HepG2 (cell line): ENCODE measurements at regions not wholly inside any gene's neighbourhood (a gene's known extent, or its start where the extent isn't known, plus 50 kb on each side); places are given as distances from the start of the nearest gene placed in this dataset.
A peak's percentile ranks its signal among the peaks of the same experiment; 100 is the strongest.

Source experiments
- ATAC-seq: fragments of 200-7000 bp; cut with Tn5 transposase; 3 replicates; pipeline ENCODE4 v1.9.1; 2020; ENCODE audit warnings: mild to moderate bottlenecking, moderate library complexity
- BruUV-seq: library from RNA; stranded (reverse); fragments of 400-500 nt; replicated peaks from 2 replicates; lab custom pipeline; 2021; lab: Mats Ljungman, UMichigan
- CTCF ChIA-PET: fragments of 300-600 bp; formaldehyde crosslinking; extraction: SDS; loops from one replicate; lab custom pipeline; 2021; ENCODE audit warnings: low total read pairs, inconsistent platforms, low intra/inter-chr PET ratio; lab: Yijun Ruan, JAX
- POLR2A ChIA-PET: fragments of 350-600 bp; sonication (Branson Sonifier 250); formaldehyde crosslinking; loops from one replicate; lab custom pipeline; 2020; ENCODE audit warnings: antibody characterized with exemption, inconsistent platforms; lab: Yijun Ruan, JAX
- DNase-seq: peaks from one replicate; pipeline ENCODE4 v3.0.0-alpha.2; 2015; ENCODE audit warnings: low spot score
- FAIRE-seq: peaks from 3 replicates; lab custom pipeline; 2011; peaks lifted over from hg19 to GRCh38; lab: Jason Lieb, UNC
- H2AFZ ChIP-seq: one replicate; pipeline ENCODE4 v1.6.1; 2011; ENCODE audit warnings: low read length, inconsistent platforms
- H3K27ac ChIP-seq: fragments of 300-600 bp; 3 replicates; pipeline ENCODE4 v1.8.0; 2011; ENCODE audit warnings: mixed run types, mild to moderate bottlenecking, mixed read lengths, low read length, inconsistent platforms; ENCODE audit not compliant: insufficient read depth; ENCODE audit errors: extremely low read length
- H3K27me3 ChIP-seq, 2 experiments: fragments of 200-600 bp in 1 of 2; 2 replicates in 1 of 2; 3 replicates in 1 of 2; pipeline versions ENCODE4 v1.6.0 to v1.8.0; 2011; ENCODE audit warnings: low read length in 2 of 2, mild to moderate bottlenecking in 2 of 2, moderate library complexity in 2 of 2, inconsistent platforms in 1 of 2; ENCODE audit not compliant: insufficient read depth in 2 of 2, control insufficient read depth in 1 of 2
- H3K36me3 ChIP-seq, 2 experiments: fragments of 200-600 bp in 1 of 2; replicated peaks in 1 of 2; 2 replicates in 1 of 2; 3 replicates in 1 of 2; pipeline versions ENCODE4 v1.5.1 to v1.8.0; 2011; ENCODE audit warnings: low read length in 2 of 2, inconsistent platforms in 1 of 2; ENCODE audit not compliant: insufficient read depth in 2 of 2, control insufficient read depth in 1 of 2
- H3K4me1 ChIP-seq: 2 replicates; pipeline ENCODE4 v1.5.1; 2012; ENCODE audit warnings: low read length, inconsistent platforms; ENCODE audit not compliant: insufficient read depth
- H3K4me2 ChIP-seq: 2 replicates; pipeline ENCODE4 v1.6.0; 2011; ENCODE audit warnings: low read depth, low read length, inconsistent platforms
- H3K4me3 ChIP-seq, 3 experiments: fragments of 200-600 bp in 1 of 3; sonication (generic), shearing (Covaris generic) in 1 of 3; replicated peaks in 1 of 3; 2 replicates each; pipeline ENCODE4 v1.5.1; 2011 to 2016; ENCODE audit warnings: low read length in 3 of 3, inconsistent platforms in 2 of 3, low read depth in 2 of 3, mild to moderate bottlenecking in 2 of 3, control low read depth in 1 of 3, mixed read lengths in 1 of 3; ENCODE audit not compliant: insufficient read depth in 1 of 3
- H3K79me2 ChIP-seq: one replicate; pipeline ENCODE4 v1.6.1; 2011; ENCODE audit warnings: low read length, inconsistent platforms; ENCODE audit not compliant: insufficient read depth
- H3K9ac ChIP-seq: 2 replicates; pipeline ENCODE4 v1.6.0; 2011; ENCODE audit warnings: mild to moderate bottlenecking, low read depth, low read length, inconsistent platforms; ENCODE audit not compliant: insufficient read depth
- H3K9me3 ChIP-seq: 2 replicates; pipeline ENCODE4 v1.5.1; 2012; ENCODE audit warnings: mild to moderate bottlenecking, low read length
- H4K20me1 ChIP-seq: 2 replicates; pipeline ENCODE4 v1.6.0; 2011; ENCODE audit warnings: inconsistent platforms, mild to moderate bottlenecking, low read length, moderate library complexity; ENCODE audit not compliant: insufficient read depth
- ATF4 ChIP-seq, 2 experiments: fragments of 450-650 bp in 1 of 2; sonication (generic) in 1 of 2; formaldehyde crosslinking; IDR thresholded peaks; 2 replicates each; pipeline versions ENCODE4 v1.5.0 to v1.8.0; 2020 to 2022; ENCODE audit warnings: mild to moderate bottlenecking in 1 of 2, missing genetic modification reagents in 1 of 2
- HMGA1 ChIP-seq: sonication (generic); formaldehyde crosslinking; conservative IDR thresholded peaks from 2 replicates; pipeline ENCODE4 v1.4.0; 2020; ENCODE audit warnings: missing genetic modification reagents
- HNRNPH1 ChIP-seq: fragments of 200-400 bp; formaldehyde crosslinking; optimal IDR thresholded peaks from 2 replicates; pipeline ENCODE3; 2017; ENCODE audit warnings: mild to moderate bottlenecking, low read depth, low read length
- ISX ChIP-seq: sonication (generic); formaldehyde crosslinking; conservative IDR thresholded peaks from 2 replicates; pipeline ENCODE4 v1.5.0; 2020; ENCODE audit warnings: missing genetic modification reagents
- RBM39 ChIP-seq: fragments of 200-400 bp; formaldehyde crosslinking; IDR thresholded peaks from one replicate; pipeline ENCODE4 v1.6.1; 2018; ENCODE audit warnings: antibody characterized with exemption, mild to moderate bottlenecking, low read depth, low read length; ENCODE audit not compliant: poor library complexity, severe bottlenecking
- RCOR2 ChIP-seq: IDR thresholded peaks from 2 replicates; pipeline ENCODE4 v1.6.1; 2016; ENCODE audit warnings: missing biosample characterization, missing genetic modification reagents
- SPEN ChIP-seq: sonication (generic); formaldehyde crosslinking; IDR thresholded peaks from 2 replicates; pipeline ENCODE4 v1.5.1; 2020; ENCODE audit warnings: low read depth, mild to moderate bottlenecking, missing genetic modification reagents
- U2AF2 ChIP-seq: fragments of 200-400 bp; formaldehyde crosslinking; IDR thresholded peaks from 2 replicates; pipeline ENCODE4 v1.6.1; 2017; ENCODE audit warnings: low read depth, mild to moderate bottlenecking, low read length
- ZNF598 ChIP-seq: sonication (generic); formaldehyde crosslinking; IDR thresholded peaks from 2 replicates; pipeline ENCODE4 v1.5.1; 2020; ENCODE audit warnings: mild to moderate bottlenecking, missing genetic modification reagents, borderline replicate concordance
- ZNF775 ChIP-seq: sonication (generic); formaldehyde crosslinking; IDR thresholded peaks from 2 replicates; pipeline ENCODE4 v1.4.0; 2020; ENCODE audit warnings: missing genetic modification reagents, mild to moderate bottlenecking, moderate library complexity, borderline replicate concordance
- ZUFSP ChIP-seq: sonication (generic); formaldehyde crosslinking; IDR thresholded peaks from 2 replicates; pipeline ENCODE4 v1.9.0; 2021; ENCODE audit warnings: missing genetic modification reagents, mild to moderate bottlenecking, borderline replicate concordance
- WGBS: methylation state at CpG from one replicate; pipeline ENCODE4 v1.1.6; 2017; ENCODE audit warnings: low lambda C conversion rate; 5-methylcytosine and 5-hydroxymethylcytosine counted together
- in situ Hi-C: cut with HindIII; loops from 2 replicates; pipeline ENCODE4 v1.10.0; 2017; ENCODE audit warnings: low pct_unique_long_range_greater_than_20kb; ENCODE audit not compliant: extremely low pct_ligation_motif_present
- intact Hi-C: fragments of 100-400 bp; cut with micrococcal nuclease; formaldehyde crosslinking; loops from one replicate; pipeline ENCODE4 v1.10.0; 2022; ENCODE audit not compliant: unreplicated experiment

GRCh38 chr1:157932069-157932468 is 61.4 kb upstream of the KIRREL1 start:
- FAIRE-seq: no peak
- in situ Hi-C loops: no loop called here
- CTCF ChIA-PET: no interaction called here

GRCh38 chr1:157937744-157938143 is 55.7 kb upstream of the KIRREL1 start:
- CTCF ChIA-PET: no interaction called here

More at GRCh38 chr1:157932069-157932468, 61.4 kb upstream of the KIRREL1 start:
- TF ChIP-seq SPEN (CRISPR knock-in tag) (no peak), ATF4 (CRISPR knock-in tag; IDR thresholded peaks at IDR 0.05) (peak in 1 of 2 experiments; percentile 37; a peak in 1 of 4 replicates)
- TF ChIP-seq, all 625 proteins: peak for 1
- H3K27ac ChIP-seq: no peak overlapping the region
- no TSS peak for BruUV-seq
- H3K4me1 ChIP-seq: no peaks in the 10 kb centered on the region
- H3K4me2 ChIP-seq: no peak overlapping the region
- H3K79me2 ChIP-seq: no peaks in the 10 kb centered on the region
- no peak overlapping the region for H2AFZ ChIP-seq
- no peaks in the 10 kb centered on the region for H3K27me3 ChIP-seq
- no peaks in the 10 kb centered on the region for H3K9me3 ChIP-seq
- intact Hi-C loops: no loop called here
- H3K36me3 ChIP-seq: no peaks in the 10 kb centered on the region
- DNase-seq: no peak
- no peak for ATAC-seq
- POLR2A ChIA-PET: no interaction called here
- no peak overlapping the region for H3K4me3 ChIP-seq
- H3K9ac ChIP-seq: no peak overlapping the region
- H4K20me1 ChIP-seq: no peaks in the 10 kb centered on the region

More at GRCh38 chr1:157937744-157938143, 55.7 kb upstream of the KIRREL1 start:
- intact Hi-C loops: no loop called here
- no peak overlapping the region for H3K27ac ChIP-seq
- H3K9ac ChIP-seq: no peak overlapping the region
- H3K4me1 ChIP-seq: no peaks in the 10 kb centered on the region
- H2AFZ ChIP-seq: no peak overlapping the region
- in situ Hi-C loops: no loop called here
- no peaks in the 10 kb centered on the region for H3K27me3 ChIP-seq
- DNase-seq: no peak
- no peak overlapping the region for H3K4me3 ChIP-seq
- BruUV-seq: no TSS peak
- H3K4me2 ChIP-seq: no peak overlapping the region
- 2% methylated on average over 2 of the region's 2 CpGs for WGBS
- no peak for FAIRE-seq
- no peak for ATAC-seq
- no peak for TF ChIP-seq ZUFSP (CRISPR knock-in tag)
- TF ChIP-seq HMGA1: no peak
- TF ChIP-seq RCOR2 (CRISPR knock-in tag): no peak
- no peak for TF ChIP-seq SPEN (CRISPR knock-in tag)
- no peak for TF ChIP-seq RBM39
- no peak for TF ChIP-seq U2AF2
- TF ChIP-seq HNRNPH1: no peak
- TF ChIP-seq ISX (CRISPR knock-in tag): no peak
- TF ChIP-seq ZNF775 (CRISPR knock-in tag): no peak
- no peak for TF ChIP-seq ZNF598
- H3K36me3 ChIP-seq: no peaks in the 10 kb centered on the region
- H3K79me2 ChIP-seq: no peaks in the 10 kb centered on the region
- POLR2A ChIA-PET: no interaction called here
- no peaks in the 10 kb centered on the region for H3K9me3 ChIP-seq
- H4K20me1 ChIP-seq: no peaks in the 10 kb centered on the region
